ENCODE measurements at regions not wholly inside any gene's neighbourhood (a gene's known extent, or its start where the extent isn't known, plus 50 kb on each side); places are given as distances from the start of the nearest gene placed in this dataset.

DNA sequence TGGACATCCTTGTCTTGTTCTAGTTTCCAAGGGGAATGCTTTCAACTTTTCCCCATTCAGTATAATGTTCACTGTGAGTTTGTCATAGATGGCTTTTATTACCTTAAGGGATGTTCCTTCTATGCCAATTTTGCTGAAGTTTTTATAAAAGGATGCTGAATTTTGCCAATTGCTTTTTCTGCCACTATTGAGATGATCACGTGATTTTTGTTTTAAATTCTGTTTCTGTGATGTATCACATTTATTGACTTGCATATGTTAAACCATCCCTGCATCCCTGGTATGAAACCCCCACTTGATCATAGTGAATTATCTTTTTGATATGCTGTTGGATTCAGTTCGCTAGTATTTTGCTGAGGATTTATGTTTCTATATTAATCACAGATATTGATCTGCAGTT is 130.6 kb upstream of the TAB2 start:
- TF ChIP-seq, protein P1, sequence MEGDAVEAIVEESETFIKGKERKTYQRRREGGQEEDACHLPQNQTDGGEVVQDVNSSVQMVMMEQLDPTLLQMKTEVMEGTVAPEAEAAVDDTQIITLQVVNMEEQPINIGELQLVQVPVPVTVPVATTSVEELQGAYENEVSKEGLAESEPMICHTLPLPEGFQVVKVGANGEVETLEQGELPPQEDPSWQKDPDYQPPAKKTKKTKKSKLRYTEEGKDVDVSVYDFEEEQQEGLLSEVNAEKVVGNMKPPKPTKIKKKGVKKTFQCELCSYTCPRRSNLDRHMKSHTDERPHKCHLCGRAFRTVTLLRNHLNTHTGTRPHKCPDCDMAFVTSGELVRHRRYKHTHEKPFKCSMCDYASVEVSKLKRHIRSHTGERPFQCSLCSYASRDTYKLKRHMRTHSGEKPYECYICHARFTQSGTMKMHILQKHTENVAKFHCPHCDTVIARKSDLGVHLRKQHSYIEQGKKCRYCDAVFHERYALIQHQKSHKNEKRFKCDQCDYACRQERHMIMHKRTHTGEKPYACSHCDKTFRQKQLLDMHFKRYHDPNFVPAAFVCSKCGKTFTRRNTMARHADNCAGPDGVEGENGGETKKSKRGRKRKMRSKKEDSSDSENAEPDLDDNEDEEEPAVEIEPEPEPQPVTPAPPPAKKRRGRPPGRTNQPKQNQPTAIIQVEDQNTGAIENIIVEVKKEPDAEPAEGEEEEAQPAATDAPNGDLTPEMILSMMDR (IDR thresholded peaks at IDR 0.05; ENCODE audit: low read length, missing control alignments) = no peak
- H3K4me3 ChIP-seq (replicated peaks; ENCODE audit: low read depth, low read length) = no peak overlapping the region
- DNase-seq (ENCODE audit: low read depth) = no peak

DNA sequence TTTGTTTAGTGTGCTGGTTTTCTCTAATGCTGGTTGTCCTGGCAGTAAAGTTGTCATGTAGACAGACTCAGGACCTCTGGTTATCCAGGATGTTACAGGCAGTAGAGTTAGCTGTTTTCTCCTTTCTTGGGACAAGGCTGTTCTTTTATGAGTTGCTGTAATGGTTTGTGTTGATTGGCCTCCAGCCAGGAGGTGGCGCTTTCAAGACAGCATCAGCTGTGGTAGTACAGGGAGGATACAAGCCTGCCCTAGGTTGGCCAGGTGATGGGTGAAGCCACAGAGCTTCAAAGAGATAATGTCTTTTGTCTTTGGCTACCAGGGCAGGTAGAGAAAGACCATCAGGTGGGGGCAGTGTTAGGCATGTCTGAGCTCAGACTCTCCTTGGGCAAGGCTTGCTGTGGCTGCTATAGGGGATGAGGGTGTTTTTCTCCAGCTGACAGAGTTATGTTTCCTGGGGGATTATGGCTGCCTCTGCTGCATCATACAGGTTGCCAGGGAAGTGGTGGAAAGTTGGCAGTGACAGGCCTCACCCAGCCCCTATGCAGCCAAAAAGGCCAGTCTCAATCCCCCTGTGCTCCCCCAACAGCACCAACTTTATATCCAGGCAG is 127.2 kb upstream of the TAB2 start:
- TF ChIP-seq, protein P1 (IDR thresholded peaks at IDR 0.05; ENCODE audit: low read length, missing control alignments) = peak; percentile 5
- DNase-seq (ENCODE audit: low read depth) = peak; percentile 49
- H3K4me3 ChIP-seq (replicated peaks; ENCODE audit: low read depth, low read length) = no peak overlapping the region

DNA sequence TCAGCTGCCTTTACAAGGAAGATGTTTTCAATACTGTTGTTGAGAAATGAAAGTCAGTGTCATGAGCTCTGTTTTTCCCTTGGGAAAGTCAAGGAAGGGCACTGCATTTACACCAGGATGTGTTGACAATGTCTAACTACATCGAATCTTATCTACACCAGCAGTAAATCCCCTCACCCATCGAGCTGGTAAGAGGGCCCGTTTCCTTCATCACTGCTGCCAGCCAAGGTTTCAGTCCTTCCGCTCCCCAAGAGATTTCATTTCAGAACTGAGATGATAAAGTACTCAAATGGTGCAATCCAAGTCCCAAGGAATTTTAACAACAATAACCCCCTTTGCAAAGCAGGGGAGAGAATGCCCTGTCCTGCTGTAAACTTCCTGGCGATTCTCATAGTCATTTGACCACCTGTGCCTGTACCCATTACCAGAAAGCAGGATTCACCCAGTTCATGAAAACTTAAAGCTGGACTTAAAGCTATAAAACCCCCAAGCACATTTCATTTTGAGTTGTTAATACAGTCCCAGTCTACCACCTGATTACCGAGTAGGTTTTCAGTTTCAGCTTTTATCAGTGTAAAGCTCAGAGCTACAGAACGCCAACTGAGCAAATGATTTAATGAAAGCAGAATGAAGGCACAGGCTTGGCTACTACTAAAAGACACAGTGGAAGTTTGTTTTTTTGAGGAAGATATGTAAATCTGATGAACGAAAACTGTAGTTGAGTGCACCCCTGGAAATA is 122.5 kb upstream of the TAB2 start:
- no peak overlapping the region for H3K4me3 ChIP-seq (replicated peaks; ENCODE audit: low read depth, low read length)
- DNase-seq (ENCODE audit: low read depth) = no peak
- TF ChIP-seq, protein P1 (IDR thresholded peaks at IDR 0.05; ENCODE audit: low read length, missing control alignments) = no peak

DNA sequence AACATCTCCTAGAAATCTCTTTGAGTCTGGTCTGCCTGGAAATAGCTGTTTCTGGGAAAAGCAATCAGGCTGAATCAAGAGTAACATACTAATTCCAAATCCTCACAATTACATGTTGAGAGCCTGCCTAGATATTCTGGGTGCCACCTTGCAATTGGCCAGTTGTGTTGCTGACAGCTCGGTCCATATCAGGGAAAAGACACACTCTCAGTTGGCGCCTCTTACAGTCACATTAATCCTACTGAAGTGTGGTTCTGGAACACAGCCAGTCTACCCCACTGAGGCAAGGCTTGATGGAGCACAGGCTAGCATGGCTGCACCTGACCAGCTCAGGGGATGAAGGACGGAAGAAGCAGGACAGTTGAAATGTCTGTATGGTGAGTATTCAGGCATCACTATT is 121.4 kb upstream of the TAB2 start:
- DNase-seq (ENCODE audit: low read depth) = no peak
- no peak overlapping the region for H3K4me3 ChIP-seq (replicated peaks; ENCODE audit: low read depth, low read length)
- TF ChIP-seq, protein P1 (IDR thresholded peaks at IDR 0.05; ENCODE audit: low read length, missing control alignments) = no peak

DNA sequence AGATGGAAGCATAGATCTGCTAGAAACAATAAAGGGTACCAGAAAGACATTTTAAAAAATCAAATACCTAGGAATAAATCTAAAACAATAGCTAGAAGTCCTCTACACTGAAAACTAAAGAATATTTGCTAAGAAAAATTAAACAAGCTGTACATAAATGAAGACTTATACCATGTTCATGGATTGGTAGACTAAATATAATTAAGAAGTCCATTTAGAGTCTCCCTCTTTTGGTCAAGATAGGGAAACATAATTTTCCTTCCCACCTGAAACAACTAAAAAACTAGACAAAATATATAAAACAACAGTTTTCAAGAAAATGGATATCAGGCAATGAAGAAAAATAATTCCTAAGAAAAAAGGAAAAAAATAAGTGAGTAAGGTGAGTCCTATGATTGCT is 120.0 kb upstream of the TAB2 start:
- TF ChIP-seq, protein P1 (IDR thresholded peaks at IDR 0.05; ENCODE audit: low read length, missing control alignments) = no peak
- DNase-seq (ENCODE audit: low read depth) = no peak
- H3K4me3 ChIP-seq (replicated peaks; ENCODE audit: low read depth, low read length) = no peak overlapping the region

DNA sequence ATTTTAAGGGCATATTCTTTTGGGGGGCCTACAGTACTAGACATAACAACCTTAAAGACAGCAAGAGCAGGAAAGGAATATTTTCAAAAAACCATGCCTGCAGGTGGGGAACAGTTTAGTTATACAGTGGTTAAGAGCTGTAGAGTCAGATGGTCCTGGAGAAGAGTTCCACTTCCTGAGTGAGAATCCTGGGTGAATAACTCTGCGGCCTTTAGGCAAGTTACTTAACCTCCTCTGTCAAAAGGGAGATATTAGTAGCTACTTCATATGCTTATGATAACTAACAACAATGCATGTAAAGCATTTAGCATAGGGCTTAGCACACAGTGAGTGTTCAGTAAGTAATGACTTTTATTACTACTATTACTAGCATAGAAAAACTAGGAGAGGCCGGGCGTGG is 119.2 kb upstream of the TAB2 start:
- no peak overlapping the region for H3K4me3 ChIP-seq (replicated peaks; ENCODE audit: low read depth, low read length)
- DNase-seq (ENCODE audit: low read depth) = no peak
- TF ChIP-seq, protein P1 (IDR thresholded peaks at IDR 0.05; ENCODE audit: low read length, missing control alignments) = no peak
